ENCODE measurements at regions not wholly inside any gene's neighbourhood (a gene's known extent, or its start where the extent isn't known, plus 50 kb on each side); places are given as distances from the start of the nearest gene placed in this dataset.
A peak's percentile ranks its signal among the peaks of the same experiment; 100 is the strongest.

- no peak overlapping the region for H3K4me3 ChIP-seq (replicated peaks; ENCODE audit: low read depth, low read length)
- DNase-seq (ENCODE audit: extremely low read depth, low read depth) = no peak
- TF ChIP-seq, protein P1, sequence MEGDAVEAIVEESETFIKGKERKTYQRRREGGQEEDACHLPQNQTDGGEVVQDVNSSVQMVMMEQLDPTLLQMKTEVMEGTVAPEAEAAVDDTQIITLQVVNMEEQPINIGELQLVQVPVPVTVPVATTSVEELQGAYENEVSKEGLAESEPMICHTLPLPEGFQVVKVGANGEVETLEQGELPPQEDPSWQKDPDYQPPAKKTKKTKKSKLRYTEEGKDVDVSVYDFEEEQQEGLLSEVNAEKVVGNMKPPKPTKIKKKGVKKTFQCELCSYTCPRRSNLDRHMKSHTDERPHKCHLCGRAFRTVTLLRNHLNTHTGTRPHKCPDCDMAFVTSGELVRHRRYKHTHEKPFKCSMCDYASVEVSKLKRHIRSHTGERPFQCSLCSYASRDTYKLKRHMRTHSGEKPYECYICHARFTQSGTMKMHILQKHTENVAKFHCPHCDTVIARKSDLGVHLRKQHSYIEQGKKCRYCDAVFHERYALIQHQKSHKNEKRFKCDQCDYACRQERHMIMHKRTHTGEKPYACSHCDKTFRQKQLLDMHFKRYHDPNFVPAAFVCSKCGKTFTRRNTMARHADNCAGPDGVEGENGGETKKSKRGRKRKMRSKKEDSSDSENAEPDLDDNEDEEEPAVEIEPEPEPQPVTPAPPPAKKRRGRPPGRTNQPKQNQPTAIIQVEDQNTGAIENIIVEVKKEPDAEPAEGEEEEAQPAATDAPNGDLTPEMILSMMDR (IDR thresholded peaks at IDR 0.05; ENCODE audit: low read depth, low read length, missing control alignments) = no peak
Observed at GRCh38 chr3:21294768-21295167, 456.2 kb downstream of the ZNF385D start.

GRCh38 chr3:21292971-21293370, 458.0 kb downstream of the ZNF385D start:
- no peak overlapping the region for H3K4me3 ChIP-seq (replicated peaks; ENCODE audit: low read depth, low read length)
- TF ChIP-seq, protein P1 (IDR thresholded peaks at IDR 0.05; ENCODE audit: low read depth, low read length, missing control alignments) = no peak
- DNase-seq (ENCODE audit: extremely low read depth, low read depth) = no peak

- DNase-seq (ENCODE audit: extremely low read depth, low read depth) = no peak
- no peak overlapping the region for H3K4me3 ChIP-seq (replicated peaks; ENCODE audit: low read depth, low read length)
- TF ChIP-seq, protein P1 (IDR thresholded peaks at IDR 0.05; ENCODE audit: low read depth, low read length, missing control alignments) = peak; percentile 61
Observed at GRCh38 chr3:21290557-21290956, 460.5 kb downstream of the ZNF385D start.

DNA sequence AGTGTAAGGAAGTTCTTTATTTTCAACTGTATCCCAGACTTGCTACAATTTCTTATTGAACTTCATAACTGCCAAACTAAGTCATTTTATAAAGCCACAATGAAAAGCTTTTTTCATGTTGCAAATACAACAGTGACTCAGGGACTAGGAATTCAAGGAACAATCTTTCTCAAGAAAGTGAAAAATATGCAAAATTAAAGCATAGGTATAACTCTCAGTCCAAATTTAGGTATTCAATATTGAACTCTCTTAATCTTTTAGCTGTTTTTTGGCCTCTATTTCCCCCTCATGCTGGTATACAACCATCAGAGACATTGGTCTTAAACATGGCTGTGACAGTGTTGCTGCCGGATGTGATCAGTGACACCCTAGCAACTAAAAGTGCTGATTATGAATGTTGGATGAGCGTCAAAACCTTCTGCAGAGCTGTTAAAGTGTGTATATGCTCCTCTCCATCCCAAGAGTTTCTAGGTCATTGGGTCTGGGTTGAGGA, 476.9 kb downstream of the ZNF385D start:
- H3K4me3 ChIP-seq (replicated peaks; ENCODE audit: low read depth, low read length) = no peak overlapping the region
- no peak for DNase-seq (ENCODE audit: extremely low read depth, low read depth)
- TF ChIP-seq, protein P1 (IDR thresholded peaks at IDR 0.05; ENCODE audit: low read depth, low read length, missing control alignments) = no peak

- TF ChIP-seq, protein P1 (IDR thresholded peaks at IDR 0.05; ENCODE audit: low read depth, low read length, missing control alignments) = no peak
- H3K4me3 ChIP-seq (replicated peaks; ENCODE audit: low read depth, low read length) = no peak overlapping the region
- peak; percentile 57 for DNase-seq (ENCODE audit: extremely low read depth, low read depth)
Observed at GRCh38 chr3:21273259-21274025, 477.6 kb downstream of the ZNF385D start.

GRCh38 chr3:21271606-21272016, 479.4 kb downstream of the ZNF385D start:
- TF ChIP-seq, protein P1 (IDR thresholded peaks at IDR 0.05; ENCODE audit: low read depth, low read length, missing control alignments) = no peak
- no peak for DNase-seq (ENCODE audit: extremely low read depth, low read depth)
- H3K4me3 ChIP-seq (replicated peaks; ENCODE audit: low read depth, low read length) = no peak overlapping the region

All from HFF-Myc (cell line).